ENCODE measurements at regions not wholly inside any gene's neighbourhood (a gene's known extent, or its start where the extent isn't known, plus 50 kb on each side); places are given as distances from the start of the nearest gene placed in this dataset.

- no peak for ATAC-seq (replicated peaks in 6 of 8)
- 12 to 95% (median 82%) methylated on average over 2 to 6 of the region's 6 CpGs for WGBS, 10 experiments
Observed at GRCh38 chr4:18930487-18930886, 908.9 kb upstream of the LCORL start.

GRCh38 chr4:18923496-18924161 is 902.1 kb upstream of the LCORL start:
- in situ Hi-C loops (cut with MboI; ENCODE audit: low pct_unique_long_range_greater_than_20kb in 2 of 9, low sequenced_read_pairs in 9 of 9, unreplicated experiment in 9 of 9) = no loop called here
- 0 to 40% (median 14%) methylated on average over 1 of the region's 1 CpG for WGBS, 10 experiments
- Histone ChIP-seq H3K4me3 (no peak overlapping the region), H3K27ac (no peak overlapping the region), H3K4me1 (replicated peaks in 1 of 2) (no peaks in the 10 kb centered on the region)
- no peak for ATAC-seq (replicated peaks in 6 of 8)

More at GRCh38 chr4:18930487-18930886, 908.9 kb upstream of the LCORL start:
- H3K27ac ChIP-seq = no peak overlapping the region
- in situ Hi-C loops (cut with MboI; ENCODE audit: low pct_unique_long_range_greater_than_20kb in 2 of 9, low sequenced_read_pairs in 9 of 9, unreplicated experiment in 9 of 9) = loop anchor here in 1 of 9 experiments (10.0 kb wide), 1 partner anchor 236 kb away; no protein-coding TSS in a partner anchor
- no peak overlapping the region for H3K4me3 ChIP-seq
- peaks cover 0 to 2% of the 10 kb centered on the region in 2 donors for H3K4me1 ChIP-seq (replicated peaks in 1 of 2)

GRCh38 chr4:18917689-18918088 is 896.1 kb upstream of the LCORL start:
- ATAC-seq (replicated peaks in 6 of 8) = no peak
- in situ Hi-C loops (cut with MboI; ENCODE audit: low pct_unique_long_range_greater_than_20kb in 2 of 9, low sequenced_read_pairs in 9 of 9, unreplicated experiment in 9 of 9) = no loop called here
- Histone ChIP-seq H3K4me1 (replicated peaks in 1 of 2) (no peaks in the 10 kb centered on the region), H3K4me3 (no peak overlapping the region), H3K27ac (no peak overlapping the region)

GRCh38 chr4:18914182-18914581 is 892.6 kb upstream of the LCORL start:
- H3K4me1 ChIP-seq (replicated peaks in 1 of 2) = no peaks in the 10 kb centered on the region
- in situ Hi-C loops (cut with MboI; ENCODE audit: low pct_unique_long_range_greater_than_20kb in 2 of 9, low sequenced_read_pairs in 9 of 9, unreplicated experiment in 9 of 9) = no loop called here
- H3K27ac ChIP-seq = no peak overlapping the region
- H3K4me3 ChIP-seq = no peak overlapping the region
- ATAC-seq (replicated peaks in 6 of 8) = no peak
- 0 to 100% (median 60%) methylated on average over 1 of the region's 1 CpG; no CpG with 5 or more reads in 1 of the 10 experiments for WGBS, 10 experiments

GRCh38 chr4:18894928-18895327 is 873.4 kb upstream of the LCORL start:
- ATAC-seq (replicated peaks in 6 of 8) = no peak
- in situ Hi-C loops (cut with MboI; ENCODE audit: low pct_unique_long_range_greater_than_20kb in 2 of 9, low sequenced_read_pairs in 9 of 9, unreplicated experiment in 9 of 9) = no loop called here
- Histone ChIP-seq H3K4me1 (replicated peaks in 1 of 2) (peaks cover 0 to 6% of the 10 kb centered on the region in 2 donors), H3K4me3 (no peak overlapping the region), H3K27ac (no peak overlapping the region)
- WGBS, 10 experiments = 0 to 100% (median 55%) methylated on average over 1 to 2 of the region's 2 CpGs; no CpG with 5 or more reads in 2 of the 10 experiments

- H3K4me1 ChIP-seq (replicated peaks in 1 of 2) = peaks cover 0 to 2% of the 10 kb centered on the region in 2 donors
- WGBS, 10 experiments = 36 to 100% (median 73%) methylated on average over 2 to 3 of the region's 3 CpGs; no CpG with 5 or more reads in 5 of the 10 experiments
- in situ Hi-C loops (cut with MboI; ENCODE audit: low pct_unique_long_range_greater_than_20kb in 2 of 9, low sequenced_read_pairs in 9 of 9, unreplicated experiment in 9 of 9) = no loop called here
- ATAC-seq (replicated peaks in 6 of 8) = peak in 6 of 8 experiments; percentile 45 to 96 (median 82)
- H3K4me3 ChIP-seq = no peak overlapping the region
- no peak overlapping the region for H3K27ac ChIP-seq
Observed at GRCh38 chr4:18882468-18882867, 860.9 kb upstream of the LCORL start.

GRCh38 chr4:18881556-18881955 is 860.0 kb upstream of the LCORL start:
- 0 to 100% (median 68%) methylated on average over 1 of the region's 1 CpG; no CpG with 5 or more reads in 2 of the 10 experiments for WGBS, 10 experiments

GRCh38 chr4:18880871-18881270 is 859.3 kb upstream of the LCORL start:
- 0 to 50% (median 30%) methylated on average over 2 of the region's 2 CpGs; no CpG with 5 or more reads in 1 of the 10 experiments for WGBS, 10 experiments
- Histone ChIP-seq H3K4me3 (no peak overlapping the region), H3K4me1 (replicated peaks in 1 of 2) (peaks cover 0 to 2% of the 10 kb centered on the region in 2 donors), H3K27ac (no peak overlapping the region)
- in situ Hi-C loops (cut with MboI; ENCODE audit: low pct_unique_long_range_greater_than_20kb in 2 of 9, low sequenced_read_pairs in 9 of 9, unreplicated experiment in 9 of 9) = no loop called here
- no peak for ATAC-seq (replicated peaks in 6 of 8)

More at GRCh38 chr4:18881556-18881955, 860.0 kb upstream of the LCORL start:
- no peak overlapping the region for H3K4me3 ChIP-seq
- peaks cover 0 to 2% of the 10 kb centered on the region in 2 donors for H3K4me1 ChIP-seq (replicated peaks in 1 of 2)
- H3K27ac ChIP-seq = no peak overlapping the region
- in situ Hi-C loops (cut with MboI; ENCODE audit: low pct_unique_long_range_greater_than_20kb in 2 of 9, low sequenced_read_pairs in 9 of 9, unreplicated experiment in 9 of 9) = no loop called here
- no peak for ATAC-seq (replicated peaks in 6 of 8)

- in situ Hi-C loops (cut with MboI; ENCODE audit: low pct_unique_long_range_greater_than_20kb in 2 of 9, low sequenced_read_pairs in 9 of 9, unreplicated experiment in 9 of 9) = no loop called here
Observed at GRCh38 chr4:18878561-18878960, 857.0 kb upstream of the LCORL start.

GRCh38 chr4:18869166-18869565 is 847.6 kb upstream of the LCORL start:
- in situ Hi-C loops (cut with MboI; ENCODE audit: low pct_unique_long_range_greater_than_20kb in 2 of 9, low sequenced_read_pairs in 9 of 9, unreplicated experiment in 9 of 9) = no loop called here
- H3K4me1 ChIP-seq (replicated peaks in 1 of 2) = no peaks in the 10 kb centered on the region
- H3K4me3 ChIP-seq = no peak overlapping the region
- 0 to 100% (median 62%) methylated on average over 1 of the region's 1 CpG for WGBS, 10 experiments
- no peak overlapping the region for H3K27ac ChIP-seq
- peak in 1 of 8 experiments; percentile 29 for ATAC-seq (replicated peaks in 6 of 8)

More at GRCh38 chr4:18878561-18878960, 857.0 kb upstream of the LCORL start:
- H3K4me3 ChIP-seq = no peak overlapping the region
- ATAC-seq (replicated peaks in 6 of 8) = no peak
- WGBS, 10 experiments = 0 to 67% (median 22%) methylated on average over 1 of the region's 1 CpG; no CpG with 5 or more reads in 1 of the 10 experiments
- H3K4me1 ChIP-seq (replicated peaks in 1 of 2) = peaks cover 0 to 2% of the 10 kb centered on the region in 2 donors
- H3K27ac ChIP-seq = no peak overlapping the region

- in situ Hi-C loops (cut with MboI; ENCODE audit: low pct_unique_long_range_greater_than_20kb in 2 of 9, low sequenced_read_pairs in 9 of 9, unreplicated experiment in 9 of 9) = no loop called here
- H3K4me1 ChIP-seq (replicated peaks in 1 of 2) = no peaks in the 10 kb centered on the region
- WGBS, 10 experiments = 24 to 100% (median 90%) methylated on average over 2 of the region's 2 CpGs; no CpG with 5 or more reads in 3 of the 10 experiments
- H3K27ac ChIP-seq = no peak overlapping the region
- no peak for ATAC-seq (replicated peaks in 6 of 8)
- H3K4me3 ChIP-seq = no peak overlapping the region
Observed at GRCh38 chr4:18860836-18861530, 839.4 kb upstream of the LCORL start.

GRCh38 chr4:18859468-18859867 is 837.9 kb upstream of the LCORL start:
- 0 to 88% (median 40%) methylated on average over 1 to 2 of the region's 2 CpGs; no CpG with 5 or more reads in 3 of the 10 experiments for WGBS, 10 experiments
- H3K4me3 ChIP-seq = no peak overlapping the region
- no peak overlapping the region for H3K27ac ChIP-seq
- in situ Hi-C loops (cut with MboI; ENCODE audit: low pct_unique_long_range_greater_than_20kb in 2 of 9, low sequenced_read_pairs in 9 of 9, unreplicated experiment in 9 of 9) = no loop called here
- peak in 1 of 8 experiments; percentile 25 for ATAC-seq (replicated peaks in 6 of 8)
- no peaks in the 10 kb centered on the region for H3K4me1 ChIP-seq (replicated peaks in 1 of 2)

- WGBS, 10 experiments = 21 to 92% (median 83%) methylated on average over 1 to 5 of the region's 6 CpGs; no CpG with 5 or more reads in 4 of the 10 experiments
- no peaks in the 10 kb centered on the region for H3K4me1 ChIP-seq (replicated peaks in 1 of 2)
- in situ Hi-C loops (cut with MboI; ENCODE audit: low pct_unique_long_range_greater_than_20kb in 2 of 9, low sequenced_read_pairs in 9 of 9, unreplicated experiment in 9 of 9) = no loop called here
- ATAC-seq (replicated peaks in 6 of 8) = no peak
- no peak overlapping the region for H3K4me3 ChIP-seq
- no peak overlapping the region for H3K27ac ChIP-seq
Observed at GRCh38 chr4:18858229-18858922, 836.8 kb upstream of the LCORL start.

Data from motor neuron (in vitro differentiated cells).